AML-193 (cell line): ENCODE measurements at regions not wholly inside any gene's neighbourhood (a gene's known extent, or its start where the extent isn't known, plus 50 kb on each side); places are given as distances from the start of the nearest gene placed in this dataset.
"Not testable (repeated sequence)": the region's sequence is repeated elsewhere in the genome, so short reads cannot be mapped to it uniquely, and the experiment has no call there.

Experiments
- DNase-seq, 2 experiments: peaks; one replicate each; lab custom pipeline; 2025; lab: John Stamatoyannopoulos, UW

DNA sequence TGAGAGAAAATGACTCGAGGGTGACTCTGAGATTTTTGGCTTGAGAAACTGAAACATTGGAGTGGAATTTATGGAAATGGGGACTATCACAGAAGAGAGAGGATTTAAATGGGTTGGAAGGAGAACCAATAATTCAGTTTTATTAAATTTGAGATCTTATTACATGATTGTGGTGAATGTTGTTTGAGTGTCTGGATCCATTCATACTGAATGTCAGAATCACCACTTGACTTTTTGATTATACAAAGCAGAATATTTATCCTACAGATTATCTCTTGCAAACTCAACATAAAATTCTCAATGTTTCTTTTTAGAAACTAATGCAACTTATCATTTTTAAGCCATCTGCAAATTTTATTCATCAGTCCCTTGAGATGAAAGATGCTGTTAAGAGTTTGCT, 332.8 kb downstream of the CNTN3 start:
- no peak for DNase-seq

DNA sequence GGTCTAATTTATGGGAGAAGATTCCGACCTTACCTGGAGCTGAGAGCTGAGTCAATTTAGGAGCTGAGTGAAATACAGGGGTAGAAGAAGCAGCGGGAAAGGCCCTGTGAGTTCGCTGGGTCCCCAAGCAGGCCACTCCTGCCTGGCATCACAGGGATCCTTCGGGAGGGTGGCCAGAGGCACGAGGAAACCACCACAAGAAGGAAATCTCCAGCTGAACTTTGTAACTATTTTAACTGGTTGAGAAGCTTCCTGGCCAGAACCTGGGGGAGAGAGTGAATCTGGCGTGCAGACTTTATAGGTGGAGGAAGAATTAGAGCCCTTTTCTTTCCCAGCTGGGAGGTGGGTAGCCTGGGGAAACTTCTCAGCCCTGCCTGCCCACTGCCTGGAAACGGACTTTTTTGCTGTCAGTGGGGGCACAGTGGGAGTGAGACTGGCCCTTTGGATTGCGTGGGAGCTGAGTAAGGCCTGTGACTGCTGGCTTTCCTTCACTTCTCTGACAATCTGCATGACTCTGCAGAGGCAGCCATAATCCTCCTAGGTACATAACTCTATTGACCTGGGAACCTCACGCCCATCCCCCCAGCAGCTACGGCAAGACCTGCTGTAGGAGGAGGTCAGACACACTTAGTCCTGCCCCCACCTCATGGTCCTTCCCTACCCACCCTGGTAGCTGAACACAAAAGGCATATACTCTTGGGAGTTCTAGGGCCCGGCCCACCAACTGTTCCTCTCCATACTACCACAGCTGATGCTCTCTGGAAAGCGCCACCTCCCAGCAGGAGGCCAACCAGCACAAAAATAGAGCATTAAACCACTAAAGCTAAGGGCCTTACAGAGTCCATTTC, 340.7 kb downstream of the CNTN3 start:
- no peak for DNase-seq

DNA sequence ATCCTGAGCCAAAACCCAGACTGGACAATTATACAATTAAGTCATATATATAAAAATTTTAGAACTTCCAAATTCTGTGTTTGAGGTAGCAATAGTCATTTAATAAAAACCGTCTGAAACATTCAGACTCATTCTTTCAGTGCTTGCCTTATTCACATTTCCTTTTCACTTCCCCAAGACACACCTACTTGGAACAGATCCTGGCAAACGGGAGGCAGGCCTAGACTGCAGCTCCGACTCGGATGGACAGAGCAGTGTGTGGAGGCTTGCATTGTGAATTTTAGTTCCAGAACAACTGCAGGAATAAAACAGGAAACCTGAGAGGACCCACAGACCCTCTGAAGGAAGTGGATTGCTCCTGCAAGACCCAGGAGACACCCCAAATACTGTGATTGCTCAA, 341.4 kb downstream of the CNTN3 start:
- no peak for DNase-seq

DNA sequence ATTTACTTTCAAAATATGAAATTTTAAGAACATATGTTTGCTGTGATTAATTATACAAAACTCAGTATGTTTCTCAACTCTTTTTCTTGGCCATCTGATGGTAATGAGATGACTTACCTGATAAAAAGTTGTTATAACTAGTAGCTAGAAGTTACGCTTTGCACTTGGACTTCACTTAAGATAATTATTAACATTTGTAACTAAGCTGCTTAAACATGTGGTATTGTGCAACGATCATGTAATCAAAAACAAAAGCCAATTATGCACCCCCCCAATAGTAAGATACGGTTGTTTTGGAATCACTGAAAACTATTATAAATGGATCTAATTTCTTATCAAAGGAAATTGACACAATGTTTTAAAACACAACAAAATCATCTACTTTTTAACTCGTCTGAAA, 342.9 kb downstream of the CNTN3 start:
- no peak for DNase-seq

DNA sequence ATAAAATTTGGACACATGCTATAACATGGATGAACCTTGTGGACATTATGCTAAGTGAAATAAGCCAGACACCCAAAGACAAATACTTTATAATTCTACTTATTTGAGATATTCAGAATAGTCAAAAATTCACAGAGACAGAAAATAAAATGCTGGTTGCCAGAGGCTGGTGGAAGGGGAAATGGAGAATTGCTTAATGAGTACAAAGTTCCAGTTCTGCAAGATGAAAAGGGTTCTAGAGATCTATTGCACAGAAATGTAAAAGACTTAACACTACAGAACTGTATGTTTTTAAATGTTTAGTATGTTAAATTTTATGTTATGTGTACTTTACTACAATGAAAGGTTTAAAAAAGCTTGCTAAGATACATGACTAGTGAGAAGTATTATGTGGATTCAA, 344.8 kb downstream of the CNTN3 start:
- no peak for DNase-seq

DNA sequence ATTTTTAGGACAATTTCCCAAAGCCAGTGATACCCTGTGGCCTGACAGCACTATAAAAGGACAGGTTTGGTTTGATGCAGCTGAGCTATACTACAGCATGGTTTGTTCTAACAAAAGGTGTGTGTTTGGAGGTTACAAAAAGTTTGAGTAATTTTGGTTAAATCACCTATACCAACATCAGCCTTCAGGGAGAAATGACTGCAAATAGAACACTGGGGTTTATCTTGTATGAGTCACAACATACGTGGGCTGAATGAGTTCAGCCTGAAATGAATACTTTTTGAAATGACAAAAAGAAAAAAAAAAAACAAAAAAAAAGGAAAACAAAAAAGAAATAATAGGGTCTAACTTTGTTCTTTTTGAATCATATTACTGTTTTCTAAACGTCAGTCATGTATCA, 345.7 kb downstream of the CNTN3 start:
- no peak for DNase-seq

DNA sequence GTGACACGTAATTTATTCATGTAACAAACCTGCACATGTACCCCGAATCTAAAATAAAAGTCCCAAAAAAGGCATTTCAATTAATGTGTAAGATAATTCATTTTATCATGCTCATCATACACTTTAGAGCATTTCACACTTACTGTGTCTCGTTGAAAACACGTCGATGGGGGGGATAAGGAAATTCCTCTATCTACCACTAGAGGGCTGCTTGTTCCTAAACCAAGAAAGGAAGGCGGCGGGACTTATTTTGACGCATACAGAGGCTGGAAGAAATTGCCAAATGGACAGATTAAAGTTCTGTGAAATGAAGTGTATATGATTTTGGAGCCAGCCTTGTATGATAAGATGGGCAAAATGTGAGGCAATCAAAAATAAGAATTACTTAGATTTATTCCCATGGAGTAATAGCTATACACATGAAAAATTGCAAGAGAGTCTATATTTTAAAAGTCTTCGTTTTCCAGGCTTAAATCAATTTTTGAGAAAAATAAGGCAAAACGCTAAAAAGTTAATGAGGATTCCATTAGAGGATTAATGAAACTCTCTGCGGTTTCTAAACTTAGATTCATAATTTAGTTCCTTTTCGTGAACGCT, 346.8 kb downstream of the CNTN3 start:
- DNase-seq: peak; percentile 27 to 37

DNA sequence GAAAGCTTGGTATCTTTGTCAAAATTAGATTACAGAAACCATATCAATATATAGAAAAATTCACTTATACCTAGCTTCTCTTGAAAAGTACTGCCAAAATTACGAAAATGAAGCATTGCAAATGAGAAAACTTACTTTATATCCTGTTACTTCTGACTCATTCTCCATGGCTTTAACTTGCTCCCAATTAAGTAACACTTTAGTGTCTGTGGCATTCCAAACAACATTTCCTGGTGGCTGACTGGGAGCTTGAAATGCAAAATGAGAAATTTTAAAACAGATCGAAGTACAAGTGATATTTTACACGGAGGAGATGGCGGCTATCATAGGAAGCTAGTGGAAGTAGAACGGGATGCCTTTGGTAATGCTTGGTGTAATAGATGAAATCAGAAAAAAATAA, 347.3 kb downstream of the CNTN3 start:
- no peak for DNase-seq

DNA sequence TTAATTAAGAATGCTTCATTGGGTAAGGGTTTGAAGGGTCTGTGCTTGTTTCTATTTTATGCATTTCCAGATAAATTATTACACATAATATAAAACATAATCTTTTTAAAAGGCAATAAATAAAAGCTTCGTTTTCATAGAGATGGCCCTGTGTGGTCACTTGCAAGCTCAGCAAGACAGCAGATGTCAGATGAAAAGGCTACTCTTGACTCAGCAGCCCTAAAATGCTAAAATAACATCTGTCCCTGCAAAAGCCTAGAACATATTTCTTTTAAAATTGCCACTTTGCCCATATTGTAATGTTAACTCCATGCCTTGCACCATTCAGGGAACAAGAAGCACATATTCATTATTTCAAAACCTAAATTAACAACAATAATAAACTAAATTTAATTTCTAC, 349.4 kb downstream of the CNTN3 start:
- DNase-seq: no peak

DNA sequence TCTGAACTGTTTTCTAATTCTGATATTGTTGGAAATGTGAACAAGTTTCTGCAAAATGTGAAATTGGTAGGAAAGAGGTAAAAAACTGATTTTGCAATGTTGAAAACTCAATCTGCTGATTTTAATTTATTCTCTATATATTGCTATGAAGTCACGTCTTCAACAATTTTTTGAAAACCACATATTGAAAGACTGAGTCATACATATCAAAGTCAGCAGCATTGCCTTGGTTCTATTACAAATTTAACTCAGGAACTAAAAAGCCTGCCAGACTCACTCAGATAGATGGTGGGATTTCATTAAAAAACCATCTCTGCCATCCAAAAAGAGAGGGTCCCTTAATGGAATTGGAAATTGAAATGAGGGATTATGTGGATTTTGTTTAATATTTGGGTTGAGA, 351.4 kb downstream of the CNTN3 start:
- no peak for DNase-seq

DNA sequence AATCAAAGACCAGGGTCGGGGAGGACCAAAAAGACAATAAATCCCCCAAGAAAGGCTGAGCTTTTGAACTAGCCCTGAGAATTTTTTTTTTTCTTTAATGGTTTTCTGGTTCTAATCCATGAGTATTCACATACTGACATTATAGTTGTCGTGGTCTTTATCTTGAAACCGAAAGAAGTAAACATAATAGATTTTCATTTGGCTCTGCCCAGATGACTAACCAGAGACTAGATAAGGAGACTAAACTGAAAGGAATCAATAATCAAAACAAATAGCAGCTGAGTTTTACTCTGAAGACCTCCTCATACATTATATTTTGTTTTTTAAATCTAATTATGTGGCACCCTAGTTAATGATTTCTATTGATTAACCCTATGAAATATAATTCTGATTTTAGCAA, 381.4 kb downstream of the CNTN3 start:
- DNase-seq: no peak

DNA sequence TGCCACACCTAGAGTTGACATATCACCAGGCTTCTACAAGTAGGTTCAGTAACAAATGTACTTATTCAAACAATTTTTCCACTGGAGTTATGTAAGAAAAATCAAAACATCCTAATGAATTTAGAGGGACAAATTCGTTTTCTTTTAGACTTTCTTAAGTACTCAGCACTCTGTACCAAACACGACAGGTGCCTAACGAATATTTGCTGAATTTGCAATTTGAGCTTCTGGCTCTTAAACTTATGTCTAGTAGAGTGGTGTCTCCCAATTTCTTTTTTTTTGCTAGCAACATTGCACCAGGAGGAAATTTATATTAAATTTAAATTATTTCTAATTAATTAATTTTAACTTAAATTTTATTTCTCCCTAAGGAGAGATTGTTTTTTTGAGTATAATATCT, 397.0 kb downstream of the CNTN3 start:
- no peak for DNase-seq

DNA sequence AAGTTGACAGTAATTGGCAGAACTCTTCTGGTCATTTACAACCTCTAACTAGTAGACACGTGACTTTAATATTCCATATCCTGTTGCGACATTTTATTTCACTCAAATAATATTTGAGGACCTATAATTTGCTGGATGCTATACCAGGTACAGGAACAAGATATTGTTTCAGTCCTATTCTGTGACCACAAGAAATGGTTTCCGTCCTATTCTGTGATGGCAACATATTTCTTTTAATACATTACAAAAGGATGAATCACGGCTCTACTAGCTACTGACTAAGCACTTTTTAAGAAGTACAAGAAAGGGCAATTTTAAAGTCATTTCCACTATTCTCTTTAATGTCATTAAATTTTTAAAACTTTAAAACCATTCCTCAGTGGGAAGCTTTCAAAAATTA, 400.2 kb downstream of the CNTN3 start:
- no peak for DNase-seq

DNA sequence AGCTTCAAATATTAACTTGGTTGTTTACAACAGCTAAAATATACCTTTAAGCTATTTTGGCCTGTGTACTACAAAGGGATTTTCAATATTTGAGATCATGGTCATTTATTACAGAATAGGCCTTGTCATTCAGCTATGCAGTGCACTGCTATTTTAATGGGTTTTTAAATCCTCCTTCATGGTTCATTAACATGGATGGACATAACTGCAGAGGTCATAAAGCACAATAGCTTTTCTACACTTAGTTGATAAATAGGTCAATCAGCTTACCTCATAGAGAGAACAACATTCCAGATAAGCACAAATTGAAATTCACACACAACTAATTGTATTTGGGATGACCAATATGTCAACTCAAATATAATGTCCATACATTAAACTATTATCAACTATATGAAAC, 403.7 kb downstream of the CNTN3 start:
- no peak for DNase-seq

DNA sequence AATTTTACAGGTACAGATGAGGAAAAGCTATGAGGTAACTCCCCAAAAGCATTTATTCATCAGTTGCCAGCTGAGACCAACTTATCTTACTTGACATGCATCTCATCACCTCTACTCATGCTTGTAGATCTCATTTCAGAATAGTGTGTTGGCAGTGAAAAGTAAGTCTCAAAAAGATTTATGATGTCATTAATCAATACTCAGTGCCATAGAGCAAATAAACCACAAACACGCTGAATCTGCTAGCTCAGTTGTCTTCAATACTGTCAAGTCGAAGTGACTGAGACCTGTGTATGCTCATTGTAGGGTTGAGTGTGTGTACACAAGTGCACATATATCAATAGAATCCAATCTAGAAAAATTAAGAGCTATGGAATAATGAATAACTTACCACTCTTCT, 413.5 kb downstream of the CNTN3 start:
- DNase-seq: no peak

DNA sequence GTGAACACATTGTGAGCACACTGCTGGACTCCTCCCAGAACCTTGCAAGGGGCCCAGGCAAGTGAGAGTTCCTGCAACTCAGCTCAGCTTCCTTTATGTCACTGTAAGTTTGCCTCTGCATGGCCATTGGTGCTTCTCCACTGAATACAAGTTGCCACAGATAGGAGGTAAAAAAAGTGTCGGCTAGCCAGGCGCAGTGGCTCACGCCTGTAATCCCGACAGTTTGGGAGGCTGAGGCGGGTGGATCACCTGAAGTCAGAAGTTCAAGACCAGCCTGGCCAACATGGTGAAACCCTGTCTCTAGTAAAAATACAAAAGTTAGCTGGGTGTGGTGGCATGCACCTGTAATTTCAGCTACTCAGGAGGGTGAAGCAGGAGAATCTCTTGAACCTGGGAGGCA, 435.8 kb downstream of the CNTN3 start:
- DNase-seq: not testable (repeated sequence)

DNA sequence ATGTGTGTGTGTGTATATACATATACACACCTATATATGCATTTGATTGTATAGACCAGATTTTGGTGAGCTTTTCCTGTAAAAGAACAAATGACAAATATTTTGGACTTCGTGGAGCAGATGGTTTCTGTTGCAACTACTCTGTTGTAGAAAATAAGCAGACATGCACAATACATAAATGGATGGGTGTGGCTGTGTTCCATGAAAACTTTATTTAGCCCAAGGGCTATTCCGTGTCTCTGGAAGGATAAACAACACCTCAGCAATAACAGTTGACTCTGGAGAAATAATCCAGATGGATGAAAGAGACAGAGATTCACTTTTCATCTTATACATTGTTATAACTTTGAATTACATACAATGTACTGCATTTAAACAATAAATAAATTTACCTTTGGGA, 441.4 kb downstream of the CNTN3 start:
- no peak for DNase-seq

DNA sequence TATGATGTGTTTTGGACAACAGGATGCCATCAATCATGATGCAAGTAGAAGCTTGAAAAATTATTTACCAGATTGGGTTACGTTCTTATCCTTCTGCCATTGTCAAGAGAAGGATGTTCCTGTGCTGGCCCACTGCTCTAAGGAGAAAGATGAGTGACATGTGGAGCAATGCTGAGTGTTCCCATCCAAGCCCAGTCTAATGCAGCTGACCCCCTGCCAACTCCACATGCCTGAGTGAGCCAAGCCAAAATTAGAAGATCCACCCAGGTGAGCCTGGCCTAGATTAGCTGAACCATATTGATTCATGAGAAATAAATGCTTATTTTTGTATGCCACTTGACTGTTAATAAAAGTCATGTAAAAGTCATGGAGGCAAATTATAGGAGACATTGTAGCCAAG, 446.5 kb downstream of the CNTN3 start:
- DNase-seq: no peak

DNA sequence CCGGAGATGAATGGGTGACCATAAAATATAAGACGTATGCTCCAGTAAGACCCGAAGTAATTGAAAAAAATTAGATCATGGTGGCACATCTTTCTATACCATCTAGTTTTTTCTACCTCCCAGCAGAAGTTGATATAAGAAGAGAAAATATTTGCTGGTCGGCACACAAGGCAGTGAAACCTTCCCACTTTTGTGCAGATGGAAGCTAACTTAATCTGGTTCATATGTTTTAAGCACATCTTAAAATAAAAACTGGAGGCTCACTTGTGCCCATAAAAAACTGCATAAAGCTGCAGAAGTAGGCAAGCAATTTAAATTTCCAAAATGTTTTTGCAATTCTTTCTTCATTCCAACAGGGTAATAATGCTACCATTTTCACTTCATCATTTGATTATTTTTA, 449.2 kb downstream of the CNTN3 start:
- no peak for DNase-seq

DNA sequence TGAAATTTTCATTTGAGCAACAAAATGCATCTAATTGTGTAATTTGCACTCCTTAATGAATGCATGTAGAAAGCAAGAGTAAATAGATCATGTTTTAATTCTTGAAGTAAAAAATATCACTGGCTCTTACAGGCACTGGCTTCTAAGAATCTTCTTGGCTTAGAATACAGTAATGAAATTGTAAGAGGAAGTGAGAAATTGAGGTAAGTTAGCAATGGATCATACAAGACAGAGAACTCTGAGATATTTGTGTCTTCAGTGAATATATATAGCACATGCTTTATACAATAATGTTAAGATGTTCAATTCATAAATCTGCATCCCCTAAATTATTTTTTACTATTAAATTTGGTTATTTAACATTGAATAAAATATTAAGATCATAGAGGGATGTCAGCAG, 465.0 kb downstream of the CNTN3 start:
- DNase-seq: no peak

DNA sequence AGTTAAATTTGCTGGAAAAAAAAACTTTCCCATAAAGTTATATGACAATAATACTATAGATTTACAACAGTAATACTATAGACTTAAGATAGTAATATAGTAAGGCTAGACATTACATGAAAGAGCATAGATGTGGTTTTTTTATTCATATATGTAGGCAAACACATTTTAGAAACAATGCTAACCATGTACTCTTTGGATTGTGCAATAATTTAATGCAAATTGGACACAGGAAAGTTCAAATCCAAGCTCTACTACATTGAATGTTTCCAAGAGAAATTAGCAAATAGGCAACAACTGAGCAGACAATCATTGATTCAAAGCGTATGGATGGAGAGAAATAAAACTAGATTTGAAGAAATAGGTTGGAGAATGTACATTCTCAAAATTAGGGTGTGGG, 469.2 kb downstream of the CNTN3 start:
- no peak for DNase-seq

DNA sequence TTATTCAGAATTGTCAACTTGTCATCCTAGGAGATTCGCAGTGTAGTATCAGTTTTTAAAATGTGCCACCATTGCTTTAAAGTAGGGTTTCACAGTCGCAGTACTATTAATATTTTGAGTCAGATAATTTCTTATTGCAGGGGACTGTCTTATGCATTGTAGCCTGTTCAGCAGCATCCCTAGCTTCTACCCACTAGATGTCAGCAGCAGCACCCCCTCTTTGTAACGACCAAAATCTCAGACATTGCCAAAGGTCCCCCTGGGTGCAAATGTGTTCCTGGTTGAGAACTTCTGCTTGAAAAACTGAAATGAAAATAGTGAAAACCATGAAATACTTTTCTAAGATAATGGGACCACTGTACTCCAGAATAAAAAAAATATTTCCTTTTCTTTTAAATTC, 474.8 kb downstream of the CNTN3 start:
- no peak for DNase-seq

DNA sequence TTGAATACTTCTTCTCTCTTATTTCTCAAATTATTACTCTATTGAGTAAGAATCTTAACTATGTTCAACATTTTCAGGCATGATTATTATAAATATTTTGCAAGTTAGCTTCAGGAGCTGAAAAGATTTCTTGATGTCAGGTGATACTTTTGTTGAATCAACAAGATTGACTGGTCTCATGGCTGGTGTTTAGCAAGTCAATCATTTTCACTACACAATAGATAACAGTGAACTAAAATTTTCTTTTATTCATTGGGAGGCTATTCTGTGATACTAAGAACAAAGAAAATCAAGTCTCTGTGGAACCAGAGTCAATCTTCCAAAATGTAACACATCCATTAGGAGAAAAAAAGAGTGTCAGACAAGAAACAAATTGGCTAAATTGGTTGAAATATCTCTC, 476.7 kb downstream of the CNTN3 start:
- DNase-seq: no peak

DNA sequence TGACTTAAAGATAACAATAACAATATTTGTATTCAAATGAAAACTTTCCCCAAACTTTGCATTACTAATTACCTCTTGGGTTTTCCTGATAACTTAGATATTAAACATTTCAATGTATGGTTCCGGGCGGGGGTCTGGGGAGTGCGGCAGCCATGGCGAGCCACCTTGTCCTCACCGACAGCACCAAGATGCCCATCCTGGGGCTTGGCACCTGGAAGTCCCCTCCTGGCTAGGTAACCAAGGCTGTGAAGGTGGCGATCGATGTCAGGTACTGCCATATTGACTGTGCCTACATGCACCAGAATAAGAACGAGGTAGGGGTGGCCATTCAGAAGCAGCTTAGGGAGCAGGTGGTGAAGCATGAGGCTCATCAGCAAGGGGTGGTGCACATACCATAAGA, 478.7 kb downstream of the CNTN3 start:
- no peak for DNase-seq
